ENCODE measurements at regions not wholly inside any gene's neighbourhood (a gene's known extent, or its start where the extent isn't known, plus 50 kb on each side); places are given as distances from the start of the nearest gene placed in this dataset.
A peak's percentile ranks its signal among the peaks of the same experiment; 100 is the strongest.
"Not testable (repeated sequence)": the region's sequence is repeated elsewhere in the genome, so short reads cannot be mapped to it uniquely, and the experiment has no call there.

DNA sequence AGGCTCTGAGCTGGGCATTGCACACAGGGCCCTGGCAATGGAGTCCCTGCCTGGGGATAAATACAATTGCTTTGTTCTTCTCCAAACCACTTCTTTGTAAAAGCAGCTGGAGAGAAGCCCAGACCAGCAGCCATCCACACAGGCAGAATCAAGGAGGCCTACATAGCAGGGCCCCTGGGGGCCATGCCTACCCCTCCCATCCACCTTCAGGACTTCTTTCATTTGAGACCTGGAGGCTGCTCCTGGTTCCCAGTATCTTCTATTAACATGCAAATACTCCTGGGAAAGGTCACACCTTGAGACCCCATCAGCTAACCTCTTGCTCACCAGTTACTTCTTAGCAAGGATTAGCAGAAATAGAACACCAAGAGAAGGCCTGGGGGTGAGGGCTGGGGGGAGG lies 511.1 kb downstream of the SOX6 start:
- DNase-seq (ENCODE audit: low spot score), result no peak

DNA sequence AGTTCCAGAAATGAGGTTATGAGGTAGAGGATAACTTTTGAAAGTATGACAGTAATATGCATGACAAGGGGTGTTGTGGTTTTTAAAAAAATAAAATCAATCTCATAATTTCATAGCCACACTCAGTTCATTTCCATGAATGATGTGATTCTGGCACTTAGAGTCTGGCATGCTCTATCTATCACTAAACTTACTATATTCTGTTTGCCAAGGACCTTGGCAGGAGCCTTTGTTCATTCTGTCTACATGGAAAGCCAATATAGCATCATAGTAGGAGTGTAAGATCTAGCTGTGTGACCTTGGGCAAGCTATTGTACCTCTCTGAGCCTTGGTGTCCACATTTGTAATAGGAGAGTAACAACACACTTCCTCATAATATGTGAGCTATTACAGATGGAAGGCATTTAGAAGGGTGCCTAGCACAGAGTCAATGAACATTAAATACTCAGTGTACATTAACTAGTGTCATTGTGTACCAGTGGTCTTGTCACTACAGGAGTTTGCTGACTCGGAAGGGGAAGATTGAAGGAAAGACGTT lies 507.6 kb downstream of the SOX6 start:
- DNase-seq (ENCODE audit: low spot score), result no peak

- DNase-seq (ENCODE audit: low spot score), result no peak
These were observed 507.1 kb downstream of the SOX6 start for GRCh38 chr11:15849257-15849656.

DNA sequence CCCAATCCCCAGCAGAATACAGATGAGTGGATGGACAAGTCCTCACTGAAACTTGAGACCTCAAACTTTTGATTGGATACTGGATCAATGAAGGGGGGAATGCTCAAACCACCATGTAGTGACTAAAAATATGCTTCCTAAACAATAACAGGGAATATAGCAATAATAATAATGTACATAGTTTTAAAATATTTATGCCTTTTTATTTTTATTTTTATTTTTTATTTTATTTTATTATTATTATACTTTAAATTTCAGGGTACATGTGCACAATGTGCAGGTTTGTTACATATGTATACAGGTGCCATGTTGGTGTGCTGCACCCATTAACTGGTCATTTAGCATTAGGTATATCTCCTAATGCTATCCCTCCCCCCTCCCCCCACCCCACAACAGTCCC lies 506.0 kb downstream of the SOX6 start:
- DNase-seq (ENCODE audit: low spot score), result not testable (repeated sequence)

GRCh38 chr11:15851051-15851498 lies 505.3 kb downstream of the SOX6 start:
- no peak for DNase-seq (ENCODE audit: low spot score)

DNA sequence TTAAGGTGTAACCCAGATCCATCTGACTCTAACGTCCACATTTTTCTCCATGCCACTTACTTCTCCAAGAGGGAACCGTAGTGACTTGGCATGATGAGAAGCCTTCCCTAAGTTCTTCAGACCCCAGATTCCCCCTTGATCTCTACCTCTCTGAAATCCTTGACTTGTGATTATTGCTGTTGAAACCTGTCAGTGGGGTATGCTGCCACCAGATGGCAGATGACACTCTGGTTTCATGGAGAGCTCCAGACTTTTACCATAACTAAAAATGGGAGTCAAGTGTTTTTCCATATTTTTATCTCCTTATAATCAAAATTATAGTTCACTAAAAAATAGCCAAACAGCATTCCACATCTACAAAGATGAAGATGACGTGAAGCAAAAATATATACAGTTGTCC lies 504.2 kb downstream of the SOX6 start:
- peak; percentile 27 for DNase-seq (ENCODE audit: low spot score)

GRCh38 chr11:15854245-15854644 lies 502.1 kb downstream of the SOX6 start:
- DNase-seq (ENCODE audit: low spot score), result no peak

DNA sequence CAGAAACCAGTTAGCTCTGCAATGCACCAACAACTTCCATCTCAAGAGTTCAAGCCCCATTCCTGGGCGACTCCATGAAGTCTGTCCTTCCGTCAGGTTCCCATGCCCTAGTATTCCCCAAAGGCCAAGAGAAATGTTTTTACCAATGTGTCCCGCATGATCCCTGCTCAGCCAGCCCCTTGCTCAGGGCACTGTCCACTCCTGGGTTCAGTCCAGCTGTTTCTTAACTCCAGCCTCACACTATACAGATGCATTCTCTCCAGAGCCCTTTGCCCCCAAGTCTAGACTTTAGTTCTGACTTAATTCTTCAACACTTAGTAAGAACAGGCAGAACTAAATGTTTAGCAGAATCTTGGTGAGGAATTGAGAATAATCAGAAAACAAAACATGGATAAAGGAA lies 497.5 kb downstream of the SOX6 start:
- DNase-seq (ENCODE audit: low spot score), result no peak

DNA sequence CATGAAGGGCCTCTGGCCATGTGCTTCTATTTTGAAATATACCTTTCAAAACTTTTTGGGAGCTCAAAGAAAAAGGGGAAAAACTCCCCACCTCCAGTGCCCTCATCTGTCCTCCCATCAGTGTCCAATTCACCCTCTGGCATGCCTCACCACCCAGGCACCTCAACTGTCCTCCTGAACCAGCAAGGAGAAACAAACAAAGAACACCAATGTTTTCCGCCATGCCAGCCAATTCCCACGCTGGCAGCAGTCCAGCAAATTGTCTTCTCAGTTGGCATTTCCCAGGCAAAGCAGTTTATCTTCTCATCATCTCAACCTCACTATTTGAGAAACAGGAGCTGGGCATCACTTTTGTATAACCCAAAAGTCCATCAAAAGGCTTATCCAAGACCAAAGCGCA lies 496.9 kb downstream of the SOX6 start:
- no peak for DNase-seq (ENCODE audit: low spot score)

DNA sequence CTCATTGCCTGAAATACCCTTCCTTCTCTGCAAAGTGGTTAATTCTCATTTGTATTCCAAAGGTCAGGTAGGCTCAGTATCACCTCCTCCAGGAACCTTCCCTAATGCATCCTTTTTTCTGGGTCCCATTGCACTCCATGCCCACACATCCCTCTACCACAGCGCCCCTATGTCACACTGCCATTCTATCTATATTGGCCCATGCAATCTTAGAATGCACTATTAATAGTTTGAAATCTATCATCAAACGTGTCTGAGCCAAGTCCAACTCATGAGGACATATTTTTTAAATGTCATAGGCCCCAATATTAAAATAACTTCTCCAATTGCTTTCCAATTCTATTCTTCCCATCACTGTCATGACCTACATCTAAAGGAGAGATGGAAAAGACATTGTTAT lies 495.1 kb downstream of the SOX6 start:
- DNase-seq (ENCODE audit: low spot score), result no peak

GRCh38 chr11:15863411-15863810 lies 492.9 kb downstream of the SOX6 start:
- DNase-seq (ENCODE audit: low spot score), result no peak

DNA sequence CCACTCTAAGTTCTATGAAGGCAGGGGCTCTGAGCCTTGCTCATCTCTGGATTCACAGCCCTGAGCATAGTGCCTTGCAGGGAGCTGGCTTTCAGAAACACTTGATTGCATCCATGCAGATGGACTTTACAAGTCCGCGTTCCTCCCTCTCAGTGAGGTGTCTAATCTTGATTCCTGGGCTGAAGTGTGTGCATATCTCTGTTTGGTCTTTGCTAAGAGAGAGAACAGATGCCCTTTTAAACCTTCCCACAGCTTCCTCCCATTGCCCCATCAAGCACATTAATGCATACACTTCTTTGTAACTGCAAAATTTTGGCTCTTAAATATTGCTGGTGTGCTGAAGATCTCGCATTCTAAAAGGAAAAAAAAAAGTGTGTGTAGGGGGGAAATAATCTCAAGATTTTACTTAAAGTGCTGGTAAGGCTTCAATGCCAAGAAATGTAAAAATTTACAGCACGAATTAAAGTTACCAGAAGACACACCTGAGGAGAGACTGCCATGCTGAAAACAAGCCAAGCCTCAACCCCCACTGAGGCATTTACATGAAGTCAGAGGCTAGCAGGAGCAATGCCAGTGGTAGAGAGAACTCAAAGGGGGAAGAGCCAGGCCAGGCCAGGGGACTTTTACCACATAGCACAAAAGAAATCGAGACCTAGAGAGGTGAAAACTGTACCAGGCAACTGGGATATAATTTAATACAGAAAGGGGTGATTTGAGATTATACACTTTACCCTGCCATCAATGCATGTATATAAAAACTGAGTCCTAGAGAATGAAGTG lies 492.1 kb downstream of the SOX6 start:
- DNase-seq (ENCODE audit: low spot score), result no peak

GRCh38 chr11:15865212-15865987 lies 490.9 kb downstream of the SOX6 start:
- DNase-seq (ENCODE audit: low spot score), result peak; percentile 61

GRCh38 chr11:15867871-15868270 lies 488.5 kb downstream of the SOX6 start:
- DNase-seq (ENCODE audit: low spot score), result no peak

- DNase-seq (ENCODE audit: low spot score), result no peak
These were observed 485.4 kb downstream of the SOX6 start for GRCh38 chr11:15870911-15871310.

DNA sequence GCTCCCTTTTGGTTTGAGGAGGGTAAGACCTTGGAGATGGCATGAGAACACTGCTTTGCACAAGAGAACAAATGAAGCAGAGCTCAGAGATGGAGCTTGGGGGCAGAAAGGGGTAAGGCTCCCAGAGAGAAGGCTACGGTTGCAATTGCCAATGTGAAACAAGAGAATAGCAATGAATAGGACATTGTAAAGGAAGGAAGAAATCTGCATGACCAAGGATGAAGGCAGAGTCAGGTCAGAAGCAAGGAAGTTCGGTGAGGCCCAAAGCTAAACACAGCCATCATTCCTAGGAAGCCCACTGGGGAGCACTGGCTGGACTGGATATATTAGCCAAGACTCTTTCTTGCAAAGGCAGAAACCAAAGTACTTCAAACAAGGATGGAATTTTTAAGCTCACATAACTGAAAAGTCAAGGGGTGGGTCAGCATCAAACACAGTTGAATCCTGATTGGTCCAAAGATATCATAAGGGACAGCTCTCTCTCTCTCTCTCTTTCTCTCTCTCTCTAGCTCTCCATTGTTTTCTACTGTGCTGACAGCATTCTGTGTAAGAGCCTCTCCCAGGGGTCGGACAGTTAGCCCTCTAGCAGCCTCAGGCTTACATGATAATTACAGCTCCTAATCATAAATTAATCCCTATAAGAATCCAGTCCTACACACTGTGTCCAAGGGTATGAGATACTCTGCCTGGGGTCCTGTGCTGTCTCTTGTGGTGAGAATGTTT lies 484.3 kb downstream of the SOX6 start:
- no peak for DNase-seq (ENCODE audit: low spot score)

- DNase-seq (ENCODE audit: low spot score), result no peak
These were observed 482.8 kb downstream of the SOX6 start for GRCh38 chr11:15873501-15873900.

DNA sequence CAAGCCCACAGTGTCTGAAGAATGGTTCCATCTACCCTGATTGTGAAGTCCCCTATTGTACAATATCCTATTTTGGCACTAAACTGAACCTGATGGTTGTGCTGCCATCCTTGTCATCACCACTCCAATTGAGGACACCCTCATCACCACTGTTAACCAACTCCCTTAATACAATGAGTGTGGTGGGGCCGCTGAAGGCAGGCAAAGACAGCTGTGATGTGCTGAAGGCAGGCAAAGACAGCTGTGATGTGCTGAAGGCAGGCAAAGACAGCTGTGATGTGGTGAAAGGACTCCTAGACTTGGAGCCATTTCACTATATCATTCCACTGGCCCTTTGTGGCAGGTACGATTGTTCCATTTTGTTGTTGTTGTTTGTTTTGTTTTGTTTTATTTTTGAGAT lies 481.6 kb downstream of the SOX6 start:
- no peak for DNase-seq (ENCODE audit: low spot score)

GRCh38 chr11:15875393-15875792 lies 481.0 kb downstream of the SOX6 start:
- no peak for DNase-seq (ENCODE audit: low spot score)

DNA sequence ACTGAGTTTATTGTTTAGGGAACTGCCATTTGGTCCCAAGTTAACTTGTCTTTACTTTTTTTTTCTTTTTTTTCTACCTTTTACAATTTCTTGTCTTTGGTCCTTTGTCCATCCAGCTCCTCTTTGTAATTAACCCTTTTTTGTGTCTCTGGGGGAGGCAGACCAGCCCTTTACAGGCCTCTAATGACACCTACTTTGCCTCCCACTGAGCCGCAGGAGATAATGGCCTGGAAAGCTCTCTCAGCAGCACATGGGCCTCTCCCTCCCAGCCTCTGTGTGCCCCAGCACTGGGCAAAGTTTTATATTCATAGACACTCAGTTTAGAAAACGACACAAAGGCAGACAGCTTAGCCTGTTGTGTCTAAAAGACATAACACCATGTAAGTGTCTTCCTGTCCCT lies 480.4 kb downstream of the SOX6 start:
- no peak for DNase-seq (ENCODE audit: low spot score)

GRCh38 chr11:15878756-15879155 lies 477.6 kb downstream of the SOX6 start:
- DNase-seq (ENCODE audit: low spot score), result no peak

DNA sequence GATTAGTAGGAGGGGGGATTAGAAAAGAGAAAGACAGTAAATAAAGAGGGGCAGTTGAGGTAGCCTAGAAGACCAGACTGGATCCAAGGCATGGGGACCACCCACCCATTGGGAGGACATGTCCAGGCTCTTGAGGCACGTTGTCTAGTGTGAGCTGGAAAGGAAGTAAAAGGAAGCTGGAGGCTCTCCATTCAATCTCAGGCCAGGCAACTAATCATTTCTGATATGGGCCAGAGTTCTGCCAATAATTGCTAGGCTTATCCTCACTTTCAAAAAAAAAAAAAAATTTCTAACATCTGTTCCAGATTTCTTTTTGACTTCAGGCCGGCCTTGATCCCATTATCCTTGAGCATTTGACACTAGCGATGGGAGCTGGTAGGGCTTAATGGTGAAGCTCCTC lies 476.1 kb downstream of the SOX6 start:
- DNase-seq (ENCODE audit: low spot score), result no peak

All from kidney capillary endothelial cell (primary cell).